ENCODE measurements at regions not wholly inside any gene's neighbourhood (a gene's known extent, or its start where the extent isn't known, plus 50 kb on each side); places are given as distances from the start of the nearest gene placed in this dataset.
"Not testable (repeated sequence)": the region's sequence is repeated elsewhere in the genome, so short reads cannot be mapped to it uniquely, and the experiment has no call there.

DNA sequence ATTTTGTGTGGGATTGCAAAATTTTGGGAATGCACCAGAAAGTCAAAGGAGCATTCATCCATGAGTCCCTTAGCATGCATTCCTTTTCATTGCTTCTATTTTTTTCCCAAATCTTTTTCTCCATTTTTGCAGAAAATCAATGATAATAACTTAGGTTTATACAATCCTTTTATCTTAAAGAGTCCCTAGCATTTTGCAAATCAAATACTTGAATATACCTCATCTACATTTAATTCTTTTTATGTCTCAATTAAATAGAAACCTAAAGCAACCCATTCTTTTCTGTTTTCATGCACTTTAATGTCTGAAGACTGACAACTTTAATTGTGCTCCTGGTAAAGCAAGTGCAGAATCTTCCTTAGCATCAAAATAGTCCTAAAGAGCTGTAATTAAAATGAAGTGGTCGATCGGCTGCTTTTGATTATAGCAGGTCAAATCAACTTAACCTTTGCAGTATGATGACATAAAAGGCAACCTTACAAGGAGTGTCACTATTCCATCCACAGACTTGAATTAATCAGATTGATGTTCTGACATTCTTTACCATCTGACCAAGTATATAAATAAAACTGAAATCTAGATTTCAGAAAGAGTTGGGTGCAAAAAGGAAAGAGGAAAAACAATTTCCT is 168.4 kb downstream of the ALG10B start:
- DNase-seq: no peak

DNA sequence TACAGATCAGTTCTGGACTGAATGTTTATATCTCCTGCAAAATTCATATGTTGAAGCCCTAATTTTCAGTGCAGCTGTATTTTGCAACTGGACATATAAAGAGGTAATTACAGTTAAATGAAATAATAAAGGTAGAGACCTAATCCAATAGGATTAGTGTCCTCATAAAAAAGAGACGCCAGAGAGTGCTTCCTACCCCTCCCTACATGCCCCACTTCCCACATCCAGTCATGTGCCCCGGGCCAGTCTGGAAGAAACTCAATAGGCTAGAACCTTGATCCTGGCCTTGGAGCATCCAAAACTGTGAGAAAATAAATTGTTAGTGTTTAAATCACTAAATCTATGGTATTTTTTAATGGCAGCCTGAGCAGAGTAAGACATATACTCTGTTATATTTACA is 172.3 kb downstream of the ALG10B start:
- no peak for DNase-seq

DNA sequence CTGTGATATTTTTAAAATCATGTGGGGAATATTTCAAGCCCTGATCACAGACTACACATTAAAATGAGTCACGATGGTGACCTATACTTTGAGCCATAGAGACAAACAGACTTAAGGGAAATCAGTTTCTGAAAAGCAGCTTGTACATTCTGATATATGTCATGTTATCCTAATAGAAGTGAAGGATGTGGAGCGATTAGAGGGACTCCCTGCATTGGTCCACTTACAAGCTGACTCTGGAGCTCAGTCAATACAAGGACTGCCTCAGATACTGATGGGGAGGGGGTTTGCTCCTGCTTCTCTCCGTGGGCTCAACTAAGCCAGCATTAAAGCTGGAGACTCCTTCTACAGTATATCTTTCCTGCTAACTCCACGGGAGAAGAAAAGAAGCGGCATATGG is 173.5 kb downstream of the ALG10B start:
- DNase-seq: no peak

- DNase-seq: no peak
Measured at GRCh38 chr12:38490941-38491340, 174.4 kb downstream of the ALG10B start.

DNA sequence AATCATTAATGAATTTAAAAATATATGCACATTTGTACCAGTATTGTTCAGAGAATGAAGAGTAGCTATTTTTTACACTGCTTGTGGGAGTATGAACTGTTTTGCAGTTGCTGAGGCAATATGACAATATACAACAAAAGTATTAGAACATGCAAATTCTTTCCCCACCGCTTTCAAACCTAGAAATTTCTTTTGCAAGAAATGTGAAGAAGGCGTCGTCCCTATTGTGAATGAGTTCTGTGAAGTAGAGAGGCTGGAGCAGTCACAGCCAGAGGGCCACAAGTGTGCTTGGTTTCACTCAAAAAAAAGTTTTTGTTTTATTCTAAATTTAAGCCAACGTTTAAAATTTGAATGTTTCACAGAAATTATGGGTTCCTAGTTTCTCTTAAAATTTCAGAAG is 184.9 kb downstream of the ALG10B start:
- DNase-seq: no peak

GRCh38 chr12:38501991-38502390 is 185.4 kb downstream of the ALG10B start:
- DNase-seq: no peak

- no peak for DNase-seq
Measured at GRCh38 chr12:38502415-38502814, 185.8 kb downstream of the ALG10B start.

- no peak for DNase-seq
Measured at GRCh38 chr12:38507839-38508238, 191.3 kb downstream of the ALG10B start.

DNA sequence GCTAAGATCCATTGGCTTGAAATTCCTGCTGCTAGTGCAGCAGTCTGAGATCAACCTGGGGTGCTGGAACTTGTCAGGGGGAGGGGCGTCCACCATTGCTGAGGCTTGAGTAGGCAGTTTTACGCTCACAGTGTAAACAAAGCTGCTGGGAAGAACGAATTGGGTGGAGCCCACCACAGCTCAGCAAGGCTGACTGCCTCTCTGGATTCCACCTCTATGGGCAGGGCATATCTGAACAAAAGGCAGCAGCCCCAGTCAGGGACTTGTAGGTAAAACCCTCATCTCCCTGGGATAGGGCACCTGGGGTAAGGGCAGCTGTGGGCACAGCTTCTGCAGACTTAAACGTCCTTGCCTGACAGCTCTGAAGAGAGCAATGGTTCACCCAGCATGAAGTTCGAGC is 191.7 kb downstream of the ALG10B start:
- DNase-seq: no peak

GRCh38 chr12:38515912-38516311 is 199.3 kb downstream of the ALG10B start:
- DNase-seq: no peak

DNA sequence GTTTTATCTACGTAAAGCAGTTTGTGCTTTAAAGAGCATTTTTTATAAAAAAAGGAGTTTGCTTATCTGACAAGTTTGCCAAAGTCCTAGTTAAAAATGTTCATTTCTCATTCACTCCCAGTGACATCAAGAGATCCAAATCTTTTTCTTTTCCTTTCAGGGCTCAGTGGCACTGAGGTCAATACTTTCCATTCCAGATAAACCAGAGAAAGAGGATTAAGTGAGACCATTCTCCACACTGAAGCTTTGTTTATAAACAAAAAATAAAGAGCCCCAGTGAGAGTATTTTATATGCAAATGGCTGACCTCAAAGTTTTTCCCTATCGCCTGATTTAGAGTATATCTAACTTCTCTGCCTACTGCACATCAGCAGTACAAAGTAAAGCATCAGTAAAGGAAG is 199.8 kb downstream of the ALG10B start:
- no peak for DNase-seq

DNA sequence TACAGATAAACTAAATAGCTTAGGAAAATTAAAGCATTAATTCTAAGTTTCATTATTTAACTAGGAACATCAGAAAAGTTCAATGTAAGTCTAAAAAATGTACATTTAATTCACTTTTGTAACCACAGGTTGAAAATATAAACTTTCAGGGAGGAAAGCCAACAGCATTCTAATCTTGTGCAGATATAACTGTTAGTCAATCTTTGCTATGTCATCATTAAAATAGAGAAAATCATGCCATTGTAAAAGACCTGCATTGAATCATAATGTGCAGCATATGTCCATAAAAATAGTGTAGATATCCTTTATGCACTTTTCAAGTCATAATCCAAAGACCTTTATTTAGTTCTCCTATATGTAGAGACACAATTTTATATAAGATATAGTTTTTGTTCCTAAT is 207.3 kb downstream of the ALG10B start:
- no peak for DNase-seq

- DNase-seq: no peak
Measured at GRCh38 chr12:38527631-38528030, 211.1 kb downstream of the ALG10B start.

GRCh38 chr12:38528527-38528926 is 212.0 kb downstream of the ALG10B start:
- DNase-seq: no peak

DNA sequence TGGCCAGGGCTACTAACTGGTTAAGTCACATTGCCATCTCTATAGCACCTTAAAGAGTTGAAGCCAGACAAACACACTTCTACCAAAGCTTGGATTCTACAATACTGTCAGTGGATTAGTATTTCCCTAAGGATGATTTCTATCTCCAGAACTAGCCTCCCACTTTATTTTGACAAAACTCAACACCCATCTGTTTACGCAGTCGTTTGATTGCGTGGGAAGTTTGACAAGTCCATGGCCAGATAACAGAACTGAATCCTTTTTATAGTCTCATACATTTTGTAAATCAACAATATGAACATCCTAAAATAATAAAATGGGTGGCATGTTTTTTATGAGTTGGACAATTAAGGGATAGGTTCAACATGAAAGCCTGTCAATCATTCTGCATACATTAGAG is 212.7 kb downstream of the ALG10B start:
- not testable (repeated sequence) for DNase-seq

DNA sequence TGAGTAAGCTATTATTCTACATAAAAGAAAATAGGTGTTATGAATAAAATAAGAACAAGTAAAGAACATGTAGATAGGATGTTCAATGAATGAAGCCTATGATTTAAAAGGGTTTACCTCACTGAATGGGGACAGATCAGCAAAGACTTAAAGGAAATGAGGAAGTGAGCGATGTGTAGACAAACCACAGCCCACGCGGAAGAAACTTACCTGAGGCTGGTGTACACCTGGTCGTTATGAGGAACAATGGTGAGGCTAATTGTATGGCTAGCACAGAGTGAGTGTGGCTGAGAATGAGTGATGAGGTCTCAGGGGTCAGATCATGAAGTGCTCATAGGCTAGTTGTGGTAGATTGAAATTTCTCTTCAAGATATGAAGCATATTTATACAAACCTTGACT is 221.7 kb downstream of the ALG10B start:
- DNase-seq: no peak

DNA sequence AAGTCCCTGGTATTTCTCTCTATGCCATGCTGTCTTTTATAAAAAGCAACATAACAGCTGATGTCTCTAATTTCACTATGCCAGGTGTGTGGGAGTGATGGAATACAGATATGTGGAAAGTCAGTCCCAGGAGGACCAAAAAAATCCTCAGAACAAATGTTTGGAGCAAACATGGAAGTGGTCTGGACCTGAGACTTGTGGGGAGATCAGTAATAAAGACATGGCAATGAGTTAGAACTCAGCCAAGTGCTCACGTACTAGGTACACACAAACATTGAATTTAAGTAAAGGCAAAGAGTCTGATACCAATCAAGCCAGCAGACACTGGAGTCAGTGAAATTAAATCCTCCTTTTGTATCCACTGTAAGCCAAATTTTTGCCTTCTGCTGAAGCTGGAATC is 223.6 kb downstream of the ALG10B start:
- no peak for DNase-seq

DNA sequence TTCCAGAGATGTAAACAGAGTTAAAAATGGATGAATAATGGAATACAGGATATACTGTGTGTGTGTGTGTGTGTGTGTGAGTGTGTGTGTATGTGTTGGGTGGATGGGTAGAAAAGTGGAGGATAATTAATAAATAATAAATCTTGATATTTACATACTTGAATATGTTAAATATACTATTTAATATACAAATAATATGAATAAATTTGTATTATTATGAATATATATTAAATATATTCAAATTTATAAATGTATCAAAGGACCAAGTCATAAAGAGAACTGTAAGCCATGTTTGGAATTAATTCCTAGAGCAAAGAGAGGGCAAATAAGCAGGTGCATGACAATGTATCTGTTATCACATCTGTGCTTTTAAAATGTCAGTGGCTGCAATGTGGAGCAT is 225.3 kb downstream of the ALG10B start:
- no peak for DNase-seq

DNA sequence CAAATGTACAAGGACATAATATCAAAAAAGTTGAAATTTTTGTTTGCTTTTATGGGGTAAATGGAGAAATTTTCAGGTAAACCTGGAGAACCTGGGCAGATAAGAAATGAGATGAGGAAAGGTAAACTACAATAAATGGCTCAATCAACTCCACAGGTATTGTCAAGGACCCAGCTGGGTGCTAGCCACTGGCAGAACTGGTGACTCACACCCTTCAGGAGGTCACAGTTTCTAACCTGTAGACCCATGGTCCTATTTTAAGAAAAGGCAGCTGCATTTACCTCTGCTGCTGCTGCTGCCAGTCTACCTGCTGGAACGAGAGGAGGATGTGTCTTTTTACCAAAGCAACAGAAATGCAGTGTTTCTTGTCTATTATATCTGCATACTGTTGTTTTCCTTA is 226.6 kb downstream of the ALG10B start:
- no peak for DNase-seq

DNA sequence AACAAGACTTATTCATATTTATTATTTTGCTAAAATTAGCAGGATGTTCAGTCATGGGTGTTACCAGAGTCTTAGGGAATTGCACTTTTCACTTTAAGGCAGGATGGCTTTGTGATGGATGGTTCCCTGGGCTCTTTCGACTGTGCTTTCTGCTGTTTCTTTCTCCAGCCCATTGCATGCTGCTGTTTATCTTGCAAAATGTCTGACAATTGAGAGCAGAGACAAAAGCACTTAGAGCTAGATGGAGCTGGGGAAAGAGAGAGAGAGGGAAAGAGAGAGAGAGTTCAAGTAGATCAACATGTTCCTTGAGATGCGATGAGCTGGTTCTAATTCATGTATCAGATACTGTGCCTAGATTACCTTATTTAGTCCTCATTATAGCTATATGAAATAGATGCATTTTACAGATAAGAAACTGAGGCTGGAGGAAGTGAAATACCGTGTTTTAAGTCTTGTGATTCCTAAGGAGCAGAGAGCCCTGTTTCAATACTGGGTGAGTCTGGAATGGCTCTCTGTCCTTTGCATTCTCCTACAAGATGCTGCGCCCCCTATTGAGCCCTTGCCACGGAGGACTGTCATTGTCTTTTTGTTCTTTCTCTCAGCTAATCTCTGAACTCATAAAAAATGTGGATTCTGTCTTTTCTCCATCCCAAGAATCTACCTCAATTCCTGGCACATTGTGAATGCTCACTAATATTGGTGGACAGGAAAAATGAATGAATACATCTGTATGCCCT is 227.9 kb downstream of the ALG10B start:
- no peak for DNase-seq

DNA sequence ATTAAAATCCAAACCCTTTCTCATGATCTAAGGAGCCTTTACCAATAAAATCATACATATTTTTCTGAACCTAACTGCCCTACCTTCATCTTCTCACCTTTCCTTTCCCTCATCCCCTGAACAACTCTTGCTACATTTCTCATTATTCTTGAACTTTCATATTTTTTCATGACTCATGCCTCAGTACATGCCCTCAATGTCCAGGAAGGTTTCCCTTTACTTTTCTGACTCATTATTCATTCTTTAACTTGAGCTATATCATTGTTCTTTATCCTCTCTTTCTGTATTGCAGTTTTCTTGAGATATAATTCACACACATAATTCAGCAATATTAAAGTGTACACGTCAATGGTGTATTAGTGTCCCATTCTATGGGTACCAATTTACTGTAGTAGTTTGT is 231.0 kb downstream of the ALG10B start:
- no peak for DNase-seq

- DNase-seq: no peak
Measured at GRCh38 chr12:38555620-38556591, 239.3 kb downstream of the ALG10B start.

- DNase-seq: no peak
Measured at GRCh38 chr12:38556647-38557046, 240.1 kb downstream of the ALG10B start.

DNA sequence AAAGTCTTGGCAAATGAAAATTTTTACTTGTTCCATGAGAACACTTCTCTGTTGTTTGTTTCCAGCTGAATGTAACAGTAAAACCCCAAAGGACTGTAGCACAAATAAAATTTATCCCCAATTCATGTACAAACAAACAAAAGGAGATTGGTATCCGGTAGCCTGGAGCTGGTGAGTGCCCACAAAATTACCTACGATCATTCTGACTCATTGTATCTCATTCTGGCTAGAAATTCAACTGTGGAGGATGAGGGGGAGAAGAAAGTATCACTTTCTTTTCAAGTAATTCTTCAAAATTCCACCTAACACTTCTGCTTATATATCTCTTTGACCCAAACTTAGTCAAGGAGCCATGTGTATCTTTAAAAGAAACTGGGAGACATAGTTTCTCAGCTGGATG is 268.5 kb downstream of the ALG10B start:
- no peak for DNase-seq
